ENCODE measurements at regions not wholly inside any gene's neighbourhood (a gene's known extent, or its start where the extent isn't known, plus 50 kb on each side); places are given as distances from the start of the nearest gene placed in this dataset.

DNA sequence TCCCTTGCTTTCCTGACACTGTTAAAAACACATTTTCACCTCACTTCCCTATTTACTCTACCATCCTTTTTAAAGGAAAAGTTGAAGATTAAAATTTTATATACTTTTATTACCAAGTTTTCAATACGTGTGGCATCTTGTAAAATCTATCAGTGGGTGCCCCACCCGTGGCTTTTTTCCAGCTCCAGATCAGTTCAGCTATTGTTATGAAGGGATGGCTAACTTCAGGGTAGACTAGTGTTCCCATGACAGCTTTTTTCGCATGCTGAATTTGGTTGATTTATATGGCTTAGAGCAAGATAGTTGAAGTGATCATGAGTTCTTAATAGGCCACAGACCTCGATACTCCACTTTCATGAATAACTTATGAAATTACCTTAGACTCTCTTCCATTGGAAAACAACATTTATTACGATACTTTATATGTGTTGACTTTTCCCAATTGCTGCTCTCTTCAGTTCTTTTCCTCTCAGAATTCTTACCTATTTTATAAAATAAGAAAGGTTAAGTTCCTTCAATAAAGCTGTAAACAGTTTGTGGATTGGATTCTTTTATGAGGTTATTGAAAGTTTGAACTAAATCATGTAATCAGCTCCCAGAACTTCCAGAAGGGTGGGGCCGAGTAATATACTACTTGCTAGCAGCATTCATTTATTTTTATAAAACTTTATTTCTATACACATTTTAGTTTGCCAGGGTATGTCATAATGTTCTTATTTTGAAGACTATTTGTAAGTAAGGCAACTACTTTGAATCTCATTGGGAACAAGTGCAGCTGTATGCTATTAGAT lies 680.9 kb downstream of the SATB2 start:
- H3K27me3 Mint-ChIP-seq (ENCODE audit: low read depth, unreplicated experiment), result peaks cover 6% of the 10 kb centered on the region
- Histone ChIP-seq H3K4me2 (ENCODE audit: low read length) (no peak overlapping the region), H2AFZ (ENCODE audit: low read depth, low read length) (no peak overlapping the region), H3K9me3 (ENCODE audit: insufficient read depth, low read depth, low read length) (no peaks in the 10 kb centered on the region), H3K36me3 (ENCODE audit: insufficient read depth, low read length) (no peaks in the 10 kb centered on the region), H3K4me1 (ENCODE audit: insufficient read depth, low read length) (no peaks in the 10 kb centered on the region), H3K79me2 (ENCODE audit: insufficient read depth, low read length) (no peaks in the 10 kb centered on the region), H3K9ac (ENCODE audit: low read length) (no peak overlapping the region), H4K20me1 (ENCODE audit: insufficient read depth, low read length) (no peaks in the 10 kb centered on the region), H3K27me3 (ENCODE audit: insufficient read depth, low read length) (no peaks in the 10 kb centered on the region), H3K27ac (ENCODE audit: low read depth, low read length) (no peak overlapping the region), H3K4me3 (ENCODE audit: insufficient read depth, low read depth, low read length) (no peak overlapping the region)
- no peaks in the 10 kb centered on the region for H3K9me3 Mint-ChIP-seq (ENCODE audit: unreplicated experiment)
- FAIRE-seq (no peak), DNase-seq (ENCODE audit: low read depth) (no peak)
- no peaks in the 10 kb centered on the region for H3K4me1 Mint-ChIP-seq (ENCODE audit: low read depth, unreplicated experiment)
- TF ChIP-seq EZH2 (IDR thresholded peaks at IDR 0.05; ENCODE audit: insufficient read depth, low read length), result no peak
- TF ChIP-seq, protein P1, sequence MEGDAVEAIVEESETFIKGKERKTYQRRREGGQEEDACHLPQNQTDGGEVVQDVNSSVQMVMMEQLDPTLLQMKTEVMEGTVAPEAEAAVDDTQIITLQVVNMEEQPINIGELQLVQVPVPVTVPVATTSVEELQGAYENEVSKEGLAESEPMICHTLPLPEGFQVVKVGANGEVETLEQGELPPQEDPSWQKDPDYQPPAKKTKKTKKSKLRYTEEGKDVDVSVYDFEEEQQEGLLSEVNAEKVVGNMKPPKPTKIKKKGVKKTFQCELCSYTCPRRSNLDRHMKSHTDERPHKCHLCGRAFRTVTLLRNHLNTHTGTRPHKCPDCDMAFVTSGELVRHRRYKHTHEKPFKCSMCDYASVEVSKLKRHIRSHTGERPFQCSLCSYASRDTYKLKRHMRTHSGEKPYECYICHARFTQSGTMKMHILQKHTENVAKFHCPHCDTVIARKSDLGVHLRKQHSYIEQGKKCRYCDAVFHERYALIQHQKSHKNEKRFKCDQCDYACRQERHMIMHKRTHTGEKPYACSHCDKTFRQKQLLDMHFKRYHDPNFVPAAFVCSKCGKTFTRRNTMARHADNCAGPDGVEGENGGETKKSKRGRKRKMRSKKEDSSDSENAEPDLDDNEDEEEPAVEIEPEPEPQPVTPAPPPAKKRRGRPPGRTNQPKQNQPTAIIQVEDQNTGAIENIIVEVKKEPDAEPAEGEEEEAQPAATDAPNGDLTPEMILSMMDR (IDR thresholded peaks at IDR 0.05; ENCODE audit: insufficient read depth, low read depth, low read length), result no peak
- no peaks in the 10 kb centered on the region for H3K36me3 Mint-ChIP-seq (ENCODE audit: low read depth, unreplicated experiment)
- no peak overlapping the region for H3K27ac Mint-ChIP-seq (ENCODE audit: unreplicated experiment)
- no peak overlapping the region for H3K4me3 Mint-ChIP-seq (ENCODE audit: unreplicated experiment)

DNA sequence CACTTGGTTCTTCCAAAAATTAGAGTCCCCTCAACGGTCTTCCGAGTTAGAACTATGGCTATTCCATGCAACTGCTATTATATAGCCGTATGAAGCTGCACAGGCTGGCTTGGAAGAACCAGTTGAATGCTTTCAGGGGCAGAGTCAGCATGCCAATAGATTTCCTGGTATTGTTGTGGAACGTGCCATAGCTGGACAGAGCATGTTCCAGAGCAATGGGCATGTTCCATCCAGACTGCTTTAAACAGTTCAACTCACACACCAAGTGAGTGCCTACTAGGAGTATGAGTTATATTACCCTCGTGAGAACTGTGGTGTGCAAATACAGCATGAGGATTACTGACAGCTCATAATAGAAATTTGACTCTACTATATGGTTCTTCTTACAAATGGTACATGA lies 682.0 kb downstream of the SATB2 start:
- no peaks in the 10 kb centered on the region for H4K20me1 ChIP-seq (ENCODE audit: insufficient read depth, low read length)
- H3K27me3 ChIP-seq (ENCODE audit: insufficient read depth, low read length), result no peaks in the 10 kb centered on the region
- FAIRE-seq (no peak), DNase-seq (ENCODE audit: low read depth) (no peak)
- H3K27ac ChIP-seq (ENCODE audit: low read depth, low read length), result no peak overlapping the region
- Mint-ChIP-seq H3K27me3 (ENCODE audit: low read depth, unreplicated experiment) (peaks cover 6% of the 10 kb centered on the region), H3K27ac (ENCODE audit: unreplicated experiment) (no peak overlapping the region), H3K9me3 (ENCODE audit: unreplicated experiment) (no peaks in the 10 kb centered on the region), H3K4me3 (ENCODE audit: unreplicated experiment) (no peak overlapping the region), H3K4me1 (ENCODE audit: low read depth, unreplicated experiment) (no peaks in the 10 kb centered on the region), H3K36me3 (ENCODE audit: low read depth, unreplicated experiment) (no peaks in the 10 kb centered on the region)
- H3K4me2 ChIP-seq (ENCODE audit: low read length), result no peak overlapping the region
- H3K9ac ChIP-seq (ENCODE audit: low read length), result no peak overlapping the region
- no peaks in the 10 kb centered on the region for H3K79me2 ChIP-seq (ENCODE audit: insufficient read depth, low read length)
- no peaks in the 10 kb centered on the region for H3K9me3 ChIP-seq (ENCODE audit: insufficient read depth, low read depth, low read length)
- no peaks in the 10 kb centered on the region for H3K36me3 ChIP-seq (ENCODE audit: insufficient read depth, low read length)
- H3K4me1 ChIP-seq (ENCODE audit: insufficient read depth, low read length), result no peaks in the 10 kb centered on the region
- H3K4me3 ChIP-seq (ENCODE audit: insufficient read depth, low read depth, low read length), result no peak overlapping the region
- H2AFZ ChIP-seq (ENCODE audit: low read depth, low read length), result no peak overlapping the region
- no peak for TF ChIP-seq EZH2 (IDR thresholded peaks at IDR 0.05; ENCODE audit: insufficient read depth, low read length)
- TF ChIP-seq, protein P1 (IDR thresholded peaks at IDR 0.05; ENCODE audit: insufficient read depth, low read depth, low read length), result no peak

DNA sequence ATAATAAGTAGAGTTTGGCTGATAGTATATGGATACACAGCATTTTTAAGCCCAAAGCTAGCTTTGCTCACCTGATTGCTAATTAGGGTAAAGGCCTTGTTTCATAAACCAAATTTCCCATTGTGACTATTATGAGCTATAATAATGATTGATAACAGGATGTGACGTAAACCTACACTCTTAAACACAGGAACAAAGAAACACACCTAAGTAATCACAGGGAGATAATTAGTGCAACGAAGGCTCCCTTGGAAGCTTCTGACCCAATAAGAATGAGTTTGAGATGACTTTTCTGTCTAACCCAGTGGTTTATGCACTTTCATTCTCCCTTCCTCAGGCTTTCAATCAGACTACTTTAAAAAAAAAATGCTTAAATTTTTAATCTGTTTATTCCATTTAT lies 683.2 kb downstream of the SATB2 start:
- H3K9ac ChIP-seq (ENCODE audit: low read length), result no peak overlapping the region
- H3K27ac Mint-ChIP-seq (ENCODE audit: unreplicated experiment), result no peak overlapping the region
- H2AFZ ChIP-seq (ENCODE audit: low read depth, low read length), result no peak overlapping the region
- no peaks in the 10 kb centered on the region for H3K9me3 ChIP-seq (ENCODE audit: insufficient read depth, low read depth, low read length)
- no peaks in the 10 kb centered on the region for H3K36me3 ChIP-seq (ENCODE audit: insufficient read depth, low read length)
- H3K4me1 ChIP-seq (ENCODE audit: insufficient read depth, low read length), result no peaks in the 10 kb centered on the region
- H3K9me3 Mint-ChIP-seq (ENCODE audit: unreplicated experiment), result no peaks in the 10 kb centered on the region
- FAIRE-seq (no peak), DNase-seq (ENCODE audit: low read depth) (no peak)
- peaks cover 6% of the 10 kb centered on the region for H3K27me3 Mint-ChIP-seq (ENCODE audit: low read depth, unreplicated experiment)
- H3K27ac ChIP-seq (ENCODE audit: low read depth, low read length), result no peak overlapping the region
- H3K4me1 Mint-ChIP-seq (ENCODE audit: low read depth, unreplicated experiment), result no peaks in the 10 kb centered on the region
- H3K36me3 Mint-ChIP-seq (ENCODE audit: low read depth, unreplicated experiment), result no peaks in the 10 kb centered on the region
- H3K4me3 Mint-ChIP-seq (ENCODE audit: unreplicated experiment), result no peak overlapping the region
- H3K4me2 ChIP-seq (ENCODE audit: low read length), result no peak overlapping the region
- H3K79me2 ChIP-seq (ENCODE audit: insufficient read depth, low read length), result no peaks in the 10 kb centered on the region
- H4K20me1 ChIP-seq (ENCODE audit: insufficient read depth, low read length), result no peaks in the 10 kb centered on the region
- H3K27me3 ChIP-seq (ENCODE audit: insufficient read depth, low read length), result no peaks in the 10 kb centered on the region
- TF ChIP-seq EZH2 (IDR thresholded peaks at IDR 0.05; ENCODE audit: insufficient read depth, low read length), result no peak
- TF ChIP-seq, protein P1 (IDR thresholded peaks at IDR 0.05; ENCODE audit: insufficient read depth, low read depth, low read length), result no peak
- H3K4me3 ChIP-seq (ENCODE audit: insufficient read depth, low read depth, low read length), result no peak overlapping the region
